Suppressor macrophage (primary cell): ENCODE measurements at regions not wholly inside any gene's neighbourhood (a gene's known extent, or its start where the extent isn't known, plus 50 kb on each side); places are given as distances from the start of the nearest gene placed in this dataset.
"Not testable (repeated sequence)": the region's sequence is repeated elsewhere in the genome, so short reads cannot be mapped to it uniquely, and the experiment has no call there.

ENCODE experiments used
- DNase-seq, 4 experiments: peaks; one replicate each; pipeline ENCODE4 v3.0.0-alpha.2; 2020 to 2022

DNA sequence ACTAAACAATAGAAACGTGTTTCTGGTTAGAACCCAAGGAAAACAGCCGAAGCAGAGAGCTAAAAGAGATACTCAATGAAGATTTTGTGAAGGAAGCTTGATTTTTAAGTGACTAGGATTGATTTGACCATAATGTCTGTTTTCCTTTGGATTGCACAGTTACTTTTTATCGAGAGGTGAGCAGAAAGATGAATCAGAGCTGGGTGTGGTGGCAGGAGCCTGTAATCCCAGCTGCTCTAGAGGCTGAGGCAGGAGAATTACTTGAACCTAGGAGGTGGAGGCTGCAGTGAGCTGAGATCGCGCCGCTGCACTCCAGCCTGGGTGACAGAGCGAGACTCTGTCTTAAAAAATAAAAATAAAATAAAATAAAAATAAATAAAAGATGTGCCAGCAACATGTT, 186.9 kb upstream of the HMHB1 start:
- DNase-seq: not testable (repeated sequence)

DNA sequence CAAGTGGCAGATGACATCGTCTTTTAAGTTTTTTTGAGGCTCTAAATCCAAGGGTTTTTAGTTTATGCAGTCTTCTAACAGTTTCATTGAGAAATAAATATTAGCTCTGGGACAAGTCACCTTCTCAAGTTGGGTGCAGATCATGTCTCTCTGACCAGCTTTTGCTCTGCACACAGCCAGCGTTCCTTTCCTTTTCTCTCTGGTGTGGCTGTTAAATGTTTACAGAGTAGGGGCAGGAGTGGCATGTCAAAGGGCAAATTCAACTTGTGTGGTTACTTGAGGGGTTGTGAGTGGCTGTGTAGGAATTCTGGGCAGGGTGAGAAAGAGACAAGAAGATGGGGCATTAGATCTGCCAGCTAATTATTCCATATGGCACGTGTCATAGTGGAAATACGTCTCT, 187.5 kb upstream of the HMHB1 start:
- DNase-seq: no peak

DNA sequence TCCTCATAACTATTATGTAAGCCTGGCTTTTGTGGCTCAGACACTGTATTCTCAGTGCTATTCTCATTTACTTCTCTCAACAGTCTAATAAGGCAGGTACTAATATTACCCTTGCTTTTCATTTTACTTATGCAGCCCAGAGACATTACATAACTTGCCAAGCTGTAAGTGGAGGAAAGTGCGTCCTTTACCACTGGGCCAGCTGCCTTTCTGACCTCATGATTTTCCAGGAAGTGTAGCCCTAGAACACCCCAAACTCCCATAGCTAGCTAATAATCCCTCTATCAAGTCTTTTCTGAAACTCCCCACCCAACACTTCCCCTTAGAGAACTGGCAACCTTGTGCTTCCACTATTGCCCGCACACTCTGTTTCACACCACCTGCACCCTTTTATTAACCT, 192.9 kb upstream of the HMHB1 start:
- DNase-seq: peak; percentile 32 to 68 (median 57)

DNA sequence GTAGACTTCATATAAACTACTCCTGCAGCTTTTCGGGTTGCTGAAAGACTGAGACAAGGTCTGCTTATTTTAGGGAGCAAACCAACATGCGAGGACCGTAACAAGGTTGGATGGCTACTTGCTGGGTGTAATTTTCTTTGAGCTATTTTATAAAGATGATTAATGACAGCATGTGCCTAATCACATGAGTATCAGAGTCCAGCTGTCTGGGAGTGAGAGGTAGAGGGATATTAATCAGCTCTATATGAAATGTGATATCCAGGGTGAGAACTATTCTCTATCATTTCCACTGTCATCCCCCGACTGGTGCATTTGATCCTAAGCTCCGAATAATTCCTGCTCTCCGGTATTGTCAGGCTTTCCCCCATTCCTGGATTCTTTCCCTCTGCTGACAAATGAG, 193.8 kb upstream of the HMHB1 start:
- no peak for DNase-seq

DNA sequence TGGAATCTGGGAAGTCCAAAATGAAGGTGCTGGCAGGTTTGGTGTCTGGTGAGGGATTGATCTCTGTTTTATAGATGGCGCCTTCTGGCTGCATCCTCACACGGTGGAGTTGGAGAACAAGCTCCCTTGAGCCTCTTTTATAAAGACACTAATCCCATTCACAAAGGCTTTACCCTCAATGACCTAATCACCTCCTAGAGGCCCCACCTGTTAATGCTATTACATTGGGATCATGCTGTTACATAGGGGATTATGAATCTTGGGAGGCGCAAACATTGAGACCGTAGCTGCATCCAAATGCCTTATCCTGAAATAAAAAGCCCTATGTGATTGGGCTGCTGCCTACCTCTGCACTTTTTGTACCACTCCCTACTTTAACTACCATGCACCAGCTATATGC, 197.1 kb upstream of the HMHB1 start:
- no peak for DNase-seq

DNA sequence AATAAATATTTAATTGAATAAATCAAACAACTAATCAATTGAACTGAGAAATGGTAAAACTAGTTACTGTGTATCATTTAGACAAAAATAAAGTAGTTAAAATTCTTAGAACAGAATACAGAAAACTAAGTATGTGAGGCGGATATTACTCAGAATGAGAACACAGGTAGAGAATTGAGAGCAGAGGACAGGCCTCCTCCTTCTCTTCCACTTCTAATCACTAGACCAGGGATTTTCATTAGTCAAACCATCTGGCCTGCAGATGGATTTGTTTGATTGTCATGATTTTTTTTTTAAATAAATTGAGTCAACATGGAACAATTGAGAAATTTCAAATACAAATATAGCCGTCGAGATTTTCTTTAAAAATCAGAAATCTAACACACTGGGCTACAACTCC, 198.6 kb upstream of the HMHB1 start:
- DNase-seq: no peak

DNA sequence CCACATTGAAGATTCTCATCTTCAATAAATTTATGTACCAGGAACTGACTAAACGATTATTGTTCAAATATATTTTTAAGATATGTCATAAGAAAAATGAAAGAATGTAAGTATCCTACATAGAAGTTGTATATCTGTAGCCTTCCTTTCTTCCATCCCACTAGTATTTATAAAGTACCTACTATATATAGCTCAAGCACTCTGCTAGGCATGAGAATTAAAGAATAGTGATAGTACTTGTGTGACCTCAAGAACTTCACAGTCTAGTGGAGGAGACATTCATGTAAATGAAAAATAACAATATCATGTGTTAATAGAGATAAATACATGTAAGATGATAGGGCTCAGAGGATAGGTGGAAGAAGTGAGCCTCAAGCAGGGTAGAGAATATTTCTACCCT, 201.0 kb upstream of the HMHB1 start:
- DNase-seq: no peak

DNA sequence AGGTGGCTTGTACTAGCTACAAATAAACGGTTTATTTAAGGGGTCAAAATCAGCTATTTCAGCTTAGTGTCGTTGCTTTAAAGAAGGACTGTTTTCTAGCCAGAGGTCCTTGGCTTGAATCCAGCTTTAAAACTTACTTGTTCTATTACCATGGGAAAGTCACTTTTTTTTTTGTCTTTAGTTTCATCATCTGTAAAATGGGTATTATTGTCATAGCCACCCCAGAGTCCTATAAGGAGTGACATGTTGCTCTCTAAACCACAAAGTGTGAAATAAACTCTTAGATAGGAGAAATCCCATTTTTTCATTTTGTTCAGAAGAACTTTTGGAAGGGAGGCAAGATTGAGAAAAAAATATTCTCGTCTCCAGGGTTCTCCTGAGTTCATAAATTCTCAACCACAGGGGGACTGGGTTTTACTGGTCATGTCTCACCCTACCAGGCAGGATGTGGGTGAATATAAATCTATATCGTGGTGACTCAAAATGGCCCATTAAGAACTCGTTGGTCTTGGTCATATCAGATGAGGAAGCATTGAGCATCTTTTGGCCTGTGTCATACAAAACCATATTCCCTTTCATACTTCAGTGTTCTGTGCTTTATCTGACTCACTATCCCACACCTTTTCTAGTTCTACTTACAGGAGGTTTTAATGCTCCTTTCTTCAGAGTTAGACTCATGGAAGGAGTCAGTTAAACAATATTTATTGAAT, 202.7 kb upstream of the NR3C1 start:
- DNase-seq: peak in 2 of 4 experiments; percentile 33 to 55

DNA sequence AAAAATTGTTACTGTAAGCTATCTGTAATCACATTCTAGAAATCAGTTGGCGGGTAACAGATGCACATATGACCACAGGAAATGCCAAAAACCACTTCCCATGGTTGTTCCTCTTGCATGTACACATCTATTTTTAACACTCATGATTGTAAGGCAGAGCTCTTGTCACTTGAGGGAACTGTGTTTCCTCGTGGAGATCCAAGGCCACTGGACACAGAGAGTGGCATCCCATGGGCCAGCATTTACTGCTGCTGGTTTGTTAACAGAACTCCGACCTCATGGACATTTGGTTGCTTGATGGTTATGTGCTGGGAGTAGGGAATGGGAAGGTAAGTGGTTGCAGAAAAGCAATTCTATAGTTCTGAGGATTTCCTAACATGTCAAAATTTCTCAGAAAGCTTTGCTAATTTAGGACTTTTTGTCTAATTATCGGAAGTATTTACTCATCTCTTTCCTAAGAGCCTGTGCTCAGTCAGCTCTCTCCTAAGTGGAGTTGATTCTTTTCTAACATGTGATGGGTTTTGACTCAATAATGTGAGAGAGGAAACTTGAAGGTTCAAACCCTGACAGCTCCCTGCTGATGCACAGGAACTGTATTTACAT, 202.0 kb upstream of the NR3C1 start:
- peak; percentile 78 to 93 (median 85) for DNase-seq

DNA sequence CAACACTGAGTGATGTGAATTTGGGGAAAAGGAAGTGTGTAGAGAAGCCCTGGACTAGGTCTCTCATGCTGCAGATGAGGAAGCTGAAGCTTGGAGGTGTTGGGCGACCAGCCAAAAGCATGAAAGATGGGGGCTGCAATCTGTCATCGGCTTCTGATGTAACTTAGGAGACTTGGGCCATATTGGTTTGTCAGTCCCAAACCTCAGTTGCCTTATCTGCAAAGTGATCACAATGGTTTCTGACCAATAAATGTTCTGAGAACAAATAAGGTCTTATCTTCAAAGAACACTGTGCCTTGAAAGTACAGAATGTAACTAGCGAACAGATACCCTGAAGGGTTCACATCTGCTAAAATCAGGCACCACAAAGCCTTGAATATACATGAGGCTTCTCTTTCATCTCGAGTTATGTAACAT, 198.4 kb upstream of the NR3C1 start:
- DNase-seq: peak; percentile 73 to 82 (median 78)

DNA sequence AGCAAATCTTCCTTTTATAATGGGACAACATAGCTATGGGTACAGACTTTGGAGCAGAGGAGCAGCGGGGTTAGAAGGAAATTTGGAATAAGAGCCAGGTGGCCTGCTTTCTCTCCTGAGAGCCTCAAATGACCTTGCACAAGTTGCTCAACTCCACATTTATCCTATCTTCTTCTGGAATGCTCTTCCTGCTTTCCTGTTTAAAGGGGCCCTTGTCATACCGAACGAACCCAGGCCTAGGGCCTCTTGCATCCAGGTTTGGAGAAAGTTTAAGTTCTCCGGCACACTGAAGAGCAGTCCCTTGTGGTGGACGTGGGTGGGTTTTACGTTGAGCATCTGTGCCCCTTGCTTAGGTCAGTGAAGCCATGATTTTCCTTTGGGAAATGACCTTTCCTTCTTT, 197.9 kb upstream of the NR3C1 start:
- no peak for DNase-seq

DNA sequence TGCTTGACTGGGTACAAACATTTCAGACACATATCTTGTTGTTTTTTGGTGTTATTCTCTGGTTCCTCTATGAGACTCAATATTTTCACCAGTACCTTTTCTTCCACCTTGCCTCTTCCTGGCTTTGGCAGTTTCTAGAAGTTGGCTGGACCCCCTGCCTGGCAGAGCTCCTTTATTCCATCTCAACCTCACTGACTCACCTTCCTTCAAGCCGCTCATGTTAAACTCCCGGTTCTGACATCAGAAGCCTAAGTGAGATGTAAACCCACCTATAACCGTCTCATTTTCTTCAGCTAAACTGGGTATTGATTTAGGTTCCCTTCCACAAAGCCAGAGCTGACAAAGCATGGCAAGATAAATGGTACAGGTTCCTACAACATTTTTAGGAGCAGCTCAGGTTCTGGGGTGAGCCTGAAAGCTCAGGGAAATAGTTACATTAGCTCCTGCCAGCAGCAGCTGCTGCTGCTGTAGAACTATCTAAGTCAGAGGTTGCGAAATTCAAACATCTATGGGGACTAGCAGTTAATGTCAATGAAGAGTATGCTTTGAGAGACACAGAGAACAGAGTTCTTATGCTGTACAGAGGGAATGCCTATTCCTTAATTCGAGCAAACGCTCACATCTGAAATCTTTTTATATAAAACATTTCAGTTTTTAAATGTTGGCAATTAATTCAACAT, 197.1 kb upstream of the NR3C1 start:
- peak in 2 of 4 experiments; percentile 26 to 48 for DNase-seq

DNA sequence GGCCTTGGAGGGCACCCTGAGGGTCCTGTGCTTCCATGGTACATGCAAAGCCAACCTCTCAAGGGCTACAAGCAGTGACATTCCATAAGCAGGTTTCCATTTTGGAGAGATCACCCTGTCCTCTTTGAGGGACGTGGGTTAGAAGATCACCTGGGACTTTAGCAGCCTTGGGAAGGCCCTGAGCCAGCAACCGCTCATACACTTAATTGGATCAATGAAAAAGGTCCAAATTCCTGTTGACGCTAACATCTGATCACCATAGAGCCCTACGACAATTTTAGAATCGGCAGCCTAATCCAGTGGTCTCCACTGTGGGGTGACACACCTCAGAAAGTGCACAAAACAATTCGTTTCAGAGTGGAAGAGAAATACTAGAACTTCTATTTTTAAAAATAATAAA, 196.0 kb upstream of the NR3C1 start:
- DNase-seq: no peak

DNA sequence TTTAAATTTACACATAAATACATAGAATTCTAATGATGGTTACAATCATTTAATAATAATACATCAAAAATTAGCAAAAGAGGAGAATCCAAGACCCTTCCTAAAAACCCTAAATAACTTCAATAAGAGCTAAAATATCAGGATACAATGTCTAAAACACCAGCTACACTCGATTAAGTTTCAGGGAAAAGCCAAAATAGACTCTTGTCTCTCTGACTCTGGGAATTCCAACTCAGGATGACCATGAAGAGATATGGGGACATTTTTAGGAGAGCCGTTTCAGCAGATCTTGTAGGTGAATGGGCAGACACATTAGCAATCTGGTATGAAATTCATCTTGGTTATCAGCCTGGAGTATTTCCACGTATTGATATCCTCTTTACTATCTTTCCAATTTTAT, 193.3 kb upstream of the NR3C1 start:
- DNase-seq: no peak

DNA sequence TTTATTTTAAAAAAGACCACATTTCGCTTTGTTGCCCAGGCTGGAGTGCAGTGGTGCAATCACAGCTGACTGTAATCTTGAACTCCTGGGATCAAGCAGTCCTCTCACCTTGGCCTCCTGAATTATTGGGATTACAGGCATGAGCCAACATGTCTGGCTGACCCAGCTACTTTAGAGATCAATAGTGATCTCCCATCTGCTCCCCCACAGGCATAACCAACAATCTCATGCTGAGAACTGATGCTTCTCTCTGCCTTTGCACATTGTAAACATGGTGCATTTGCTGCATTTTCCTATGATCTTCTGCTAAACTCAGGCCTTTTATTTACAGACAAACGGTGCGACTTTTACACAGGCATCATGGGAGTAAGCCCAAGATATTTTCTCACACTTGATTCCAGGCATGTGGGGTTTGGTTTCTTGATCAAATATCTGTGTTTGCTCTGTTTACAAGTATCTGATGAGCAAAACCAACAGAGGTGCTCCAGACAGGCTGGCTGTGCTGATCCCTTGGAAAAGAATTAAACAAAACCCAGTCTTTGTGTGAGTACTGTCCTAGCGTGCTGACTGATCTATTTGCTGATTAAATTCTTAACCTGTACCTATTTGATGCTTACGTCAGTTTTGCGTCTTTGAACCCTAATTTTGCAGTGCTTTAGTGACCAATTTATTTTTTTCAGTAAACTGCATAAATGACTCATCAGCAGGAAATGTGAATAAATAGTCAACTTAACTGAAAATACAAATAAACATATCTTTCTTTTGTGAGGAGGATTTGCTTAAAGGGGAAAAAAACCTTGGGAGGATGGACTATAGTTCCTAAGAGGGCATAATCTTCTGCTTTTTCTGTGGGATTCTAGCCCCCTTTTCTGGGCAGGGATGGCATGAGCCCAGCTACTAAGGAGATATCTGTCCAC, 191.7 kb upstream of the NR3C1 start:
- DNase-seq: no peak

DNA sequence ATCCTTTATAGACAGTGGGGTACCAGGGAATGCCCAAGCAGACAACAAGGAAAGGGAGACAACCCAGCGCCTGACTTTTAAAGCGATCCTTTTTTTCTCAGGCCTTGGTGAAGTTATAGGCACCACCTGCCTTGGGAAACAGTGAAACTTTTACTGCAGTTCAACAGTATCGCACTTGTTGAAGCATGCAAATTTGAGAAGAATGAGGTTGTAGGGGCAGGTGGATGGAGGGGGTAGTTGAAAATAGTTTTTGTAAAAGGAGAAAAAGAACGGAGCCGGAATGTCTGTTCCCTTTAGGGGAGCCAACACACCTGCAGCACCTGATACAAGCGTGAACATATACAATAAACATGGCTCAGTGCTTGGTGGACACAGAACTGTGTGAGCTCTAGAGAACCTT, 190.2 kb upstream of the NR3C1 start:
- DNase-seq: no peak

DNA sequence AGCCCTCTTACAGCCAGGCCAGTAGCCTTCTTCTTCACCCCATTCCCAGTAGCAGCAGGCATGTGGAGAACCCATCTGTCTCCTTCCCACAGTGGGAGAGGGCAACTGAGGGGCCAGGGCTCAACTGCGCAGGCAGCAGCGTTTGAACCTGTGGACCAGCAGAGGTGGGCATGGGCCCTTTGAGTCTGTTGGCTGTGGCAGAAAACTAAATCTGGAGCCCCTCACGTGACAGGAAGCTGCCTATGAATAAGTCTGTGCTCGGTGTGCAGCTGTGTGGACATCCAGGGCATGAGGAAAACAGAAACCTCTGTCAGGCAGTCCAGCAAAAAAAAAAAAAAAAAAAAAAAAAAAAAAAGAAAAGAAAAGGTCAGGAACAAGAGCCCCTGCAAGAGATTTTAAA, 189.2 kb upstream of the NR3C1 start:
- DNase-seq: peak; percentile 21 to 60 (median 54)

DNA sequence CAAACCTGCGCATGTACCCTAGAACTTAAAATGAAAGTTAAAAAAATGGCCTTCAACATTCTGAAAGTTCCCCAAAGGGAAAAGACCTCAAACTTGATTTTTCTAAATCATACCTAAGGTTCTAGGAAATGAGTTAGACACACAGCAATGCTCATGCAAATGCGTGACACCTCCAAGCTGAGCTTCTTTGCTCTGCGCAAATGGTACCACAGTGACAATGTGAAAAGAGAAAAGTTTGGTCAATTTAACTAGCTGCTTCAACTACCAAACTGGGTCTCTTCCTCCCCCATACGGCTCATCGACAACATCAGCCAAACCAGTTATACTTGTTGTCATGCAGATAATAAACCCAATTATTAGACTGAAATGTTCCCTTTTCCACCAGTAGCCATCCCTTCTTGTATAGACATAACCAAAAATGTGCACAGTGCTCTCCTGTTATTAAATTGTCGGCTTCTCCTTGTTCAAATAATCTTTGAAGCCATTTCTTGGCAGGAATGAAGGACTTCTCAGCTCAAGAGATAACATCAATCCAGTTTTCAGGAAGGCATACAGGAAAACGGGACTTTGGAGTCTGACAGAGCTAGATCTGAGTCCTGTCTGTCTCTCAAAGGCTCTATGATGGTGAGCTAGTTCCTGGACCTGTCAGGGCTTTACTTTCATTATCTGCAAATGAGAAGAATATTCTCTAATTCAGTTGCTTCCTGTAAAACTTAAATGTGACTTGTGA, 185.6 kb upstream of the NR3C1 start:
- no peak for DNase-seq

DNA sequence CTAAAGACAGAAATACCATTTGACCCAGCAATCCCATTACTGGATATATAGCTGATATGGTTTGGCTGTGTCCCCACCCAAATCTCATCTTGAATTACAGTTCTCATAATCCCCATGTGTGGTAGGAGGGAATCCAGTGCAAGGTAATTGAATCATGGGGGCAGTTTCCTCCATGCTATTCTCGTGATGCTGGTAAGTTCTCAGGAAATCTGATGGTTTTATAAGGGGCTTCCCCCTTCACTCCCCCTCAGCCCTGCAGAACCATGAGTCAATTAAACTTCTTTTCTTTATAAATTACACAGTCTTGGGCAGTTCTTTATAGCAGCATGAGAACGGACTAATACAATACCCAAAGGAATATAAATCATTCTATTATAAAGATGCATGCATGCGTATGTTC, 184.6 kb upstream of the NR3C1 start:
- not testable (repeated sequence) for DNase-seq

DNA sequence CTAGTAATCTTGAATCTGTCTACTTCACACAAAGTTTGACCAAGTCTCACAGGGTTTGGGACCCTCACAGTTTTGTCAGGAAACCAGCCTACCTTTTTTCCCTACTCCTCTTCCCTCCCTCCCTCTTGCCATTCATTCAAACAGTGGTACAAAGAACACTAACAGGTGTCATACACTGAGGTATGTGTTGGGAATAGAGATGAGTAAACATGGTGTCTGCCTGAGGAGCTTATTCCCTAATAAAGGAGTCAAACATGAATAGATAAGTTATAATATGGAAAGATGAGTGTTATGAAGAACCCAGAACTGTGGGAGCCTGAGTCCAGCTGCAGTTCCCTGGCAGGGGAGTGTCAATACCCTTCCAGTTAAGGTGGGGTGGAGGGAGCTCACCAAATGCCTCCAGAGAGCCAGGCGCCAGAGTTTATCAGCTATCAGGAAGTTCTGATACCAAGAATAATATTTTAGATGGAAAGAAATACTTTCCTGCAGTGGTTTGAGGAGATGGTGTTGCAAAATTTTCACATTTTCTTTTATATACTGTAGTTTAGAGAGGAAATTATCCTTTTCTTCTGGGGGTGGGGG, 183.4 kb upstream of the NR3C1 start:
- DNase-seq: no peak

DNA sequence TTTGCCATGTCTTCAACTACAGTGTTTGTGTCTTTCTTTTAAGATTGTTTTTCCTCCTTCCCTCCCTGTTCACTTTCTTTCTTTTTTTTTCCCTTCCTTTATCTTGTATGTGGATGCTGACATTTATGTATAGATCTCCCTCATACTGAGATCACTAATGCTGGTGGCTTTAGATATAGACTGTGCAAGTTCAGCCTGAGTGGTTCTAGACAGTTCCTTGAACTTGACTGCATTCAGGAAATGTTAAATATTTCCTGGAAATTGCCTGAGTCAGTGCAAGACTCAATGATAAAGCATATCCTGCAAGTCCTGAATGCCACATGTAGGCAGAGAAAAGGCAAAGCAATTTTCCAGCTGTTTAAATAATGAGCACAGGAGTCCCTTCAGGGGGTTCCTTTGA, 182.5 kb upstream of the NR3C1 start:
- DNase-seq: no peak

DNA sequence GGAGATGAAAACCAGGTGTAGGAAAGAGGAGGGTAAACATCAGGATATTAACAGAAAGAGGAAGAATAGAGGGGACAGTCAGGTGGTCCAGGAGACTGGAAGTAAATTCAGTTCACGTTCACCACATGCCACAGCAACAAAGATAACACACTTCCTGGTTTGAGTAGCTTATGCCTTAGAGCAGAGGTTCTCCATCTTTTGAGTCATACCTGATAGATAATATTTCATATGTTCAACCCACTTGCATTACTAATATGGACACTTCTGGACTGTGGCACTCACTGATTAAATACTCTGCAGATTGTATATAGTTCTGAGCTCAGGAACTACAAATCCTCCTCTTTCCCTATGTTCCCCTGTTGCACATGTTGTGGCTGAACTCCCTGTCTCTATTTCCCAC, 179.9 kb upstream of the NR3C1 start:
- DNase-seq: peak in 2 of 4 experiments; percentile 16 to 56
